ENCODE measurements at regions not wholly inside any gene's neighbourhood (a gene's known extent, or its start where the extent isn't known, plus 50 kb on each side); places are given as distances from the start of the nearest gene placed in this dataset.
A peak's percentile ranks its signal among the peaks of the same experiment; 100 is the strongest.

DNA sequence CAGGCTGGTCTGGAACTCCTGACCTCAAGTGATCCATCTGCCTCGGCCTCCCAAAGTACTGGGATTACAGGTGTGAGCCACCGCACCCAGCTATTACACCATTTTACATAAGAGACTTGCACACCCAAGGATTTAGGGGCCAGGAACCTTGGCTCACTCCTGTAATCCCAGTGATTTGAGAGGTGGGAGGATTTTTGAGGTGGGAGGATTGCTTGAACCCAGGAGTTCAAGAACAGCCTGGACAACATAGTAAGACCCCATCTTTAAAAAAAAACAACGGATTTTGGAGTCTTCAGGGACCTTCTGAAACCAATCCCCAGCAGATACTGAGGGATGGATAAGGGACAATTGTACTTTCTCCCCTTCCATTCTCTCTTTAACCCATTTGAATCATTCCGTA is 55.3 kb upstream of the PIM1 start:
- no peak overlapping the region for H3K4me3 ChIP-seq (replicated peaks in 1 of 2; ENCODE audit: low read depth in 2 of 2, low read length in 2 of 2)
- no peak for TF ChIP-seq CTCF (IDR thresholded peaks at IDR 0.05; ENCODE audit: low read depth, low read length)
- DNase-seq (ENCODE audit: low read depth in 2 of 2), result no peak

- DNase-seq (ENCODE audit: low read depth in 2 of 2), result peak in 1 of 2 donors; percentile 69
- H3K4me3 ChIP-seq (replicated peaks in 1 of 2; ENCODE audit: low read depth in 2 of 2, low read length in 2 of 2), result no peak overlapping the region
- no peak for TF ChIP-seq CTCF (IDR thresholded peaks at IDR 0.05; ENCODE audit: low read depth, low read length)
These were observed 54.6 kb upstream of the PIM1 start for GRCh38 chr6:37115236-37115895.

DNA sequence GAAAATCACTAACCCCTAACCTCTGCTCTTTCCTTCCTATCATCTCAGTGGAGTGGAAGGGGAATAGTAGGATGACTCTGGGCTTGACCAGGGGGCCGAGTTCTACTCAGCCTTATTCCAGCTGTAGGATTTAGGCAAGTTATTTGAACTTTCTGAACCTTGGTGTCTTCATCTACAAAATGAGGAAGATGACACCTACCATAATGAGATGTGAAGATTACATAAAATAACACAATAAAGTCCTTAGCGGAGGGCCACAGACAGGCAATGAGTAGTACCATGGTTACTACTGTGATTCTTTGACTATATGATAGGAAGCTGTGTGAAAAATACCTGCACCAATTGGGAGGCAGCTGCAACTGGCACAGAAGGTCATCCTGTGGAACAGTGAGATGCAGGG is 53.6 kb upstream of the PIM1 start:
- TF ChIP-seq CTCF (IDR thresholded peaks at IDR 0.05; ENCODE audit: low read depth, low read length), result no peak
- H3K4me3 ChIP-seq (replicated peaks in 1 of 2; ENCODE audit: low read depth in 2 of 2, low read length in 2 of 2), result no peak overlapping the region
- DNase-seq (ENCODE audit: low read depth in 2 of 2), result no peak

GRCh38 chr6:37119387-37119886 is 50.5 kb upstream of the PIM1 start:
- no peak for DNase-seq (ENCODE audit: low read depth in 2 of 2)
- no peak for TF ChIP-seq CTCF (IDR thresholded peaks at IDR 0.05; ENCODE audit: low read depth, low read length)
- no peak overlapping the region for H3K4me3 ChIP-seq (replicated peaks in 1 of 2; ENCODE audit: low read depth in 2 of 2, low read length in 2 of 2)
